HG02884 (cell line): ENCODE measurements at regions not wholly inside any gene's neighbourhood (a gene's known extent, or its start where the extent isn't known, plus 50 kb on each side); places are given as distances from the start of the nearest gene placed in this dataset.

Source experiments
- ATAC-seq: cut with Tn5 transposase; IDR thresholded peaks from one replicate; pipeline ENCODE4 v1.9.1; 2021; ENCODE audit warnings: mild to moderate bottlenecking, moderate library complexity; ENCODE audit not compliant: unreplicated experiment

- ATAC-seq: no peak
Observed at GRCh38 chr11:111148953-111149352, 96.6 kb upstream of the POU2AF2 start.

GRCh38 chr11:111148121-111148520 lies 97.4 kb upstream of the POU2AF2 start:
- ATAC-seq: no peak

- ATAC-seq: no peak
Observed at GRCh38 chr11:111137846-111138245, 107.7 kb upstream of the POU2AF2 start.

GRCh38 chr11:111135778-111136570 lies 109.6 kb upstream of the POU2AF2 start:
- ATAC-seq: no peak

GRCh38 chr11:111135101-111135500 lies 110.4 kb upstream of the POU2AF2 start:
- no peak for ATAC-seq

GRCh38 chr11:111128076-111128870 lies 117.3 kb upstream of the POU2AF2 start:
- ATAC-seq: no peak

GRCh38 chr11:111124724-111125123 lies 120.8 kb upstream of the POU2AF2 start:
- no peak for ATAC-seq

- ATAC-seq: no peak
Observed at GRCh38 chr11:111123463-111124398, 121.8 kb upstream of the POU2AF2 start.

GRCh38 chr11:111120696-111121302 lies 124.7 kb upstream of the POU2AF2 start:
- ATAC-seq: no peak

- ATAC-seq: no peak
Observed at GRCh38 chr11:111120161-111120560, 125.4 kb upstream of the POU2AF2 start.

- no peak for ATAC-seq
Observed at GRCh38 chr11:111119751-111120150, 125.8 kb upstream of the POU2AF2 start.

GRCh38 chr11:111115890-111116289 lies 129.6 kb upstream of the POU2AF2 start:
- ATAC-seq: no peak

- ATAC-seq: no peak
Observed at GRCh38 chr11:111114091-111114490, 131.4 kb upstream of the POU2AF2 start.

- no peak for ATAC-seq
Observed at GRCh38 chr11:111112614-111113013, 132.9 kb upstream of the POU2AF2 start.

- ATAC-seq: no peak
Observed at GRCh38 chr11:111107501-111107900, 138.0 kb upstream of the POU2AF2 start.

- no peak for ATAC-seq
Observed at GRCh38 chr11:111106641-111107040, 138.9 kb upstream of the POU2AF2 start.

GRCh38 chr11:111105566-111105965 lies 140.0 kb upstream of the POU2AF2 start:
- ATAC-seq: no peak

- ATAC-seq: no peak
Observed at GRCh38 chr11:111104185-111104584, 141.3 kb upstream of the POU2AF2 start.

GRCh38 chr11:111101881-111102280 lies 143.6 kb upstream of the POU2AF2 start:
- ATAC-seq: no peak

GRCh38 chr11:111099028-111099713 lies 146.4 kb upstream of the POU2AF2 start:
- no peak for ATAC-seq
